HUES48 (cell line): ENCODE measurements at regions not wholly inside any gene's neighbourhood (a gene's known extent, or its start where the extent isn't known, plus 50 kb on each side); places are given as distances from the start of the nearest gene placed in this dataset.
A peak's percentile ranks its signal among the peaks of the same experiment; 100 is the strongest.

Experiments used
- H3K27ac ChIP-seq: one replicate; pipeline ENCODE4 v1.7.0; 2013; ENCODE audit warnings: low read depth, low read length, inconsistent platforms
- H3K27me3 ChIP-seq: 2 replicates; pipeline ENCODE4 v1.6.1; 2013; ENCODE audit warnings: mild to moderate bottlenecking, low read length; ENCODE audit not compliant: control insufficient read depth, insufficient read depth
- H3K36me3 ChIP-seq: 2 replicates; pipeline ENCODE4 v1.6.1; 2013; ENCODE audit warnings: low read length; ENCODE audit not compliant: control insufficient read depth, insufficient read depth
- H3K4me1 ChIP-seq: 2 replicates; pipeline ENCODE4 v1.6.1; 2013; ENCODE audit warnings: mild to moderate bottlenecking, low read length; ENCODE audit not compliant: control insufficient read depth, insufficient read depth
- H3K4me3 ChIP-seq: 2 replicates; pipeline ENCODE4 v1.5.1; 2013; ENCODE audit warnings: mild to moderate bottlenecking, low read depth, low read length
- H3K9ac ChIP-seq: 2 replicates; pipeline ENCODE4 v1.6.1; 2013; ENCODE audit warnings: mild to moderate bottlenecking, low read depth, low read length, moderate library complexity
- H3K9me3 ChIP-seq: 2 replicates; pipeline ENCODE4 v1.6.1; 2013; ENCODE audit warnings: low read length; ENCODE audit not compliant: control insufficient read depth, insufficient read depth

GRCh38 chr3:65173841-65174240 lies 486.0 kb upstream of the ADAMTS9 start:
- H3K27me3 ChIP-seq, result no peaks in the 10 kb centered on the region
- H3K4me1 ChIP-seq, result no peaks in the 10 kb centered on the region
- H3K4me3 ChIP-seq, result no peak overlapping the region
- no peaks in the 10 kb centered on the region for H3K9me3 ChIP-seq
- H3K36me3 ChIP-seq, result no peaks in the 10 kb centered on the region
- no peak overlapping the region for H3K27ac ChIP-seq
- no peak overlapping the region for H3K9ac ChIP-seq

GRCh38 chr3:65172209-65172608 lies 484.4 kb upstream of the ADAMTS9 start:
- no peaks in the 10 kb centered on the region for H3K36me3 ChIP-seq

GRCh38 chr3:65170390-65171042 lies 482.7 kb upstream of the ADAMTS9 start:
- Histone ChIP-seq H3K27ac (no peak overlapping the region), H3K4me3 (no peak overlapping the region), H3K9ac (no peak overlapping the region)

More at GRCh38 chr3:65172209-65172608, 484.4 kb upstream of the ADAMTS9 start:
- Histone ChIP-seq H3K4me1 (no peaks in the 10 kb centered on the region), H3K27me3 (no peaks in the 10 kb centered on the region), H3K9me3 (no peaks in the 10 kb centered on the region), H3K9ac (no peak overlapping the region), H3K27ac (no peak overlapping the region), H3K4me3 (no peak overlapping the region)

GRCh38 chr3:65169961-65170360 lies 482.2 kb upstream of the ADAMTS9 start:
- Histone ChIP-seq H3K27me3 (no peaks in the 10 kb centered on the region), H3K27ac (no peak overlapping the region), H3K4me3 (no peak overlapping the region), H3K9ac (no peak overlapping the region), H3K4me1 (no peaks in the 10 kb centered on the region), H3K36me3 (no peaks in the 10 kb centered on the region), H3K9me3 (no peaks in the 10 kb centered on the region)

More at GRCh38 chr3:65170390-65171042, 482.7 kb upstream of the ADAMTS9 start:
- H3K36me3 ChIP-seq, result no peaks in the 10 kb centered on the region
- H3K4me1 ChIP-seq, result no peaks in the 10 kb centered on the region
- no peaks in the 10 kb centered on the region for H3K9me3 ChIP-seq
- no peaks in the 10 kb centered on the region for H3K27me3 ChIP-seq

GRCh38 chr3:65168547-65168946 lies 480.7 kb upstream of the ADAMTS9 start:
- Histone ChIP-seq H3K36me3 (no peaks in the 10 kb centered on the region), H3K27ac (no peak overlapping the region), H3K9ac (no peak overlapping the region), H3K4me3 (no peak overlapping the region), H3K27me3 (no peaks in the 10 kb centered on the region), H3K9me3 (no peaks in the 10 kb centered on the region), H3K4me1 (peaks cover 3% of the 10 kb centered on the region; the same call in 1 of the 2 replicates)

GRCh38 chr3:65166531-65166930 lies 478.7 kb upstream of the ADAMTS9 start:
- Histone ChIP-seq H3K9me3 (no peaks in the 10 kb centered on the region), H3K27me3 (no peaks in the 10 kb centered on the region), H3K4me3 (no peak overlapping the region), H3K9ac (no peak overlapping the region), H3K36me3 (no peaks in the 10 kb centered on the region), H3K27ac (no peak overlapping the region), H3K4me1 (peaks cover 3% of the 10 kb centered on the region; the same call in 1 of the 2 replicates)

- H3K36me3 ChIP-seq, result no peaks in the 10 kb centered on the region
- no peak overlapping the region for H3K9ac ChIP-seq
- H3K4me1 ChIP-seq, result peaks cover 20% of the 10 kb centered on the region
- no peak overlapping the region for H3K4me3 ChIP-seq
- no peak overlapping the region for H3K27ac ChIP-seq
- no peaks in the 10 kb centered on the region for H3K27me3 ChIP-seq
- no peaks in the 10 kb centered on the region for H3K9me3 ChIP-seq
Measured at GRCh38 chr3:65158023-65158422, 470.2 kb upstream of the ADAMTS9 start.

- H3K4me3 ChIP-seq, result no peak overlapping the region
Measured at GRCh38 chr3:65153850-65154512, 466.2 kb upstream of the ADAMTS9 start.

GRCh38 chr3:65151666-65152065 lies 463.9 kb upstream of the ADAMTS9 start:
- H3K4me1 ChIP-seq, result peaks cover 31% of the 10 kb centered on the region
- no peaks in the 10 kb centered on the region for H3K36me3 ChIP-seq
- H3K9me3 ChIP-seq, result no peaks in the 10 kb centered on the region
- no peak overlapping the region for H3K27ac ChIP-seq
- no peak overlapping the region for H3K4me3 ChIP-seq
- no peaks in the 10 kb centered on the region for H3K27me3 ChIP-seq
- no peak overlapping the region for H3K9ac ChIP-seq

More at GRCh38 chr3:65153850-65154512, 466.2 kb upstream of the ADAMTS9 start:
- Histone ChIP-seq H3K27me3 (no peaks in the 10 kb centered on the region), H3K27ac (peak overlapping the region; percentile 72), H3K36me3 (no peaks in the 10 kb centered on the region), H3K9ac (no peak overlapping the region), H3K9me3 (no peaks in the 10 kb centered on the region), H3K4me1 (peaks cover 23% of the 10 kb centered on the region)

- Histone ChIP-seq H3K4me3 (no peak overlapping the region), H3K9ac (no peak overlapping the region), H3K9me3 (no peaks in the 10 kb centered on the region), H3K36me3 (no peaks in the 10 kb centered on the region), H3K4me1 (peaks cover 43% of the 10 kb centered on the region), H3K27me3 (no peaks in the 10 kb centered on the region), H3K27ac (no peak overlapping the region)
Measured at GRCh38 chr3:65149877-65150276, 462.1 kb upstream of the ADAMTS9 start.

- no peak overlapping the region for H3K27ac ChIP-seq
- H3K9me3 ChIP-seq, result no peaks in the 10 kb centered on the region
- no peaks in the 10 kb centered on the region for H3K27me3 ChIP-seq
Measured at GRCh38 chr3:65148687-65149086, 460.9 kb upstream of the ADAMTS9 start.

More at GRCh38 chr3:65148687-65149086, 460.9 kb upstream of the ADAMTS9 start:
- Histone ChIP-seq H3K36me3 (no peaks in the 10 kb centered on the region), H3K9ac (no peak overlapping the region), H3K4me1 (peaks cover 32% of the 10 kb centered on the region), H3K4me3 (no peak overlapping the region)
